ENCODE measurements at regions not wholly inside any gene's neighbourhood (a gene's known extent, or its start where the extent isn't known, plus 50 kb on each side); places are given as distances from the start of the nearest gene placed in this dataset.

GRCh38 chr16:64380751-64381150, 741.1 kb downstream of the CDH11 start (continued):
- TF ChIP-seq CBX3 (IDR thresholded peaks at IDR 0.05; ENCODE audit: borderline replicate concordance, low read depth) (no peak), CBFB (IDR thresholded peaks at IDR 0.05; ENCODE audit: low read depth) (no peak)

GRCh38 chr16:64375391-64375980, 746.4 kb downstream of the CDH11 start:
- SMC1A ChIA-PET (ENCODE audit: uncharacterized antibody, unreplicated experiment): interaction anchor here (1.0 to 1.3 kb wide), 2 partner anchors 18 to 23 kb away, joined by 3 read pairs; no protein-coding TSS in a partner anchor
- CTCF ChIA-PET: no interaction called here
- ATAC-seq: no peak
- no peaks in the 10 kb centered on the region for H3K36me3 ChIP-seq (ENCODE audit: control insufficient read depth in 2 of 2, insufficient read depth in 2 of 2, low read length in 1 of 2)
- no peak overlapping the region for H2AFZ ChIP-seq (ENCODE audit: control insufficient read depth, low read depth, low read length)
- intact Hi-C loops (cut with micrococcal nuclease; ENCODE audit: unreplicated experiment) (no loop called here), in situ Hi-C loops (cut with MboI) (no loop called here)
- H3K9ac ChIP-seq (ENCODE audit: control insufficient read depth, insufficient read depth, low read length): no peak overlapping the region
- no peak overlapping the region for H3K4me3 ChIP-seq
- no peaks in the 10 kb centered on the region for H4K20me1 ChIP-seq (ENCODE audit: control insufficient read depth, insufficient read depth)
- no TSS peak for BruUV-seq (replicated peaks)
- WGBS (ENCODE audit: insufficient coverage, insufficient replicate concordance, low lambda C conversion rate, missing lambda C conversion rate): 24% methylated on average over 3 of the region's 3 CpGs
- no peak overlapping the region for H3K27ac ChIP-seq (ENCODE audit: control insufficient read depth, insufficient read depth)
- RAD21 ChIA-PET (ENCODE audit: unreplicated experiment): interaction anchor here (0.6 to 1.3 kb wide), 2 partner anchors 34 to 98 kb away, joined by 3 to 4 read pairs; no protein-coding TSS in a partner anchor
- no peak for DNase-seq (ENCODE audit: low read depth, low spot score)
- no peaks in the 10 kb centered on the region for H3K27me3 ChIP-seq (replicated peaks in 1 of 2; ENCODE audit: control insufficient read depth in 2 of 2, insufficient read depth in 2 of 2, low read length in 1 of 2)
- POLR2A ChIA-PET: no interaction called here
- no peak for FAIRE-seq
- H3K4me1 ChIP-seq (ENCODE audit: control insufficient read depth, insufficient read depth, low read length): no peaks in the 10 kb centered on the region
- no peaks in the 10 kb centered on the region for H3K9me3 ChIP-seq (replicated peaks; ENCODE audit: control insufficient read depth, insufficient read depth, low read length)
- TF ChIP-seq NR2F1 (conservative IDR thresholded peaks at IDR 0.05) (no peak), MEF2A (IDR thresholded peaks at IDR 0.05; ENCODE audit: insufficient read depth, low read depth, low read length) (no peak), SREBF1 (IDR thresholded peaks at IDR 0.05; ENCODE audit: low read length) (no peak), RELB (IDR thresholded peaks at IDR 0.05; ENCODE audit: low read depth) (no peak), POLR2AphosphoS5 (IDR thresholded peaks at IDR 0.05; ENCODE audit: low read length) (no peak), RAD51 (IDR thresholded peaks at IDR 0.05) (no peak), YBX1 (IDR thresholded peaks at IDR 0.05) (no peak), CBX5 (IDR thresholded peaks at IDR 0.05; ENCODE audit: low read depth) (no peak), JUND (IDR thresholded peaks at IDR 0.05; ENCODE audit: low read depth, low read length) (no peak), SIX5 (IDR thresholded peaks at IDR 0.05; ENCODE audit: low read depth, low read length, severe bottlenecking) (no peak), PML (IDR thresholded peaks at IDR 0.05; ENCODE audit: low read length) (no peak), SP1 (IDR thresholded peaks at IDR 0.05; ENCODE audit: low read depth, low read length) (no peak), RELA (IDR thresholded peaks at IDR 0.05; ENCODE audit: borderline replicate concordance, partially characterized antibody) (no peak), NFYB (IDR thresholded peaks at IDR 0.05; ENCODE audit: insufficient read depth, low read depth, low read length) (no peak), ASH2L (IDR thresholded peaks at IDR 0.05; ENCODE audit: borderline replicate concordance, low read depth) (no peak), SMARCA5 (IDR thresholded peaks at IDR 0.05) (no peak), TCF12 (IDR thresholded peaks at IDR 0.05; ENCODE audit: low read depth, low read length) (no peak), SUPT20H (IDR thresholded peaks at IDR 0.05; ENCODE audit: borderline replicate concordance, control insufficient read depth, low read depth, low read length) (no peak), ZNF217 (IDR thresholded peaks at IDR 0.05) (no peak), JUNB (IDR thresholded peaks at IDR 0.05) (no peak)
- no peaks in the 10 kb centered on the region for H3K79me2 ChIP-seq (ENCODE audit: control insufficient read depth, insufficient read depth, low read length)
- H3K4me2 ChIP-seq (ENCODE audit: control insufficient read depth, insufficient read depth): no peak overlapping the region
